CD14-positive monocyte (primary cell): ENCODE measurements at regions not wholly inside any gene's neighbourhood (a gene's known extent, or its start where the extent isn't known, plus 50 kb on each side); places are given as distances from the start of the nearest gene placed in this dataset.

Experiments used
- DNase-seq, 3 donors: peaks; one replicate each; pipeline ENCODE4 v3.0.0-alpha.2; 2011 to 2022
- H2AFZ ChIP-seq: 2 replicates; pipeline ENCODE4 v1.6.0; 2012; ENCODE audit warnings: mild to moderate bottlenecking, low read depth, low read length, inconsistent platforms; ENCODE audit not compliant: insufficient read depth, poor library complexity, severe bottlenecking
- H3K27ac ChIP-seq, 2 donors: 1 replicate in 1 of 2; 2 replicates in 1 of 2; pipeline ENCODE4 v1.5.1; 2012 to 2013; ENCODE audit warnings: low read length in 2 of 2, control low read depth in 1 of 2, inconsistent platforms in 1 of 2, low read depth in 1 of 2, mild to moderate bottlenecking in 1 of 2
- H3K27me3 ChIP-seq, 2 donors: one replicate each; pipeline versions ENCODE4 v1.6.0 to v1.6.1; 2011 to 2013; ENCODE audit warnings: low read length in 2 of 2; ENCODE audit not compliant: control insufficient read depth in 2 of 2, insufficient read depth in 2 of 2
- H3K36me3 ChIP-seq, 2 donors: replicated peaks in 1 of 2; 1 replicate in 1 of 2; 2 replicates in 1 of 2; pipeline versions ENCODE4 v1.5.1 to v1.6.1; 2012 to 2013; ENCODE audit warnings: low read length in 2 of 2, control low read depth in 1 of 2, inconsistent platforms in 1 of 2, mild to moderate bottlenecking in 1 of 2; ENCODE audit not compliant: insufficient read depth in 2 of 2, control insufficient read depth in 1 of 2
- H3K4me1 ChIP-seq, 2 donors: 1 replicate in 1 of 2; 2 replicates in 1 of 2; pipeline versions ENCODE4 v1.5.1 to v1.6.1; 2012 to 2013; ENCODE audit warnings: low read length in 2 of 2, control low read depth in 1 of 2, inconsistent platforms in 1 of 2, mild to moderate bottlenecking in 1 of 2, moderate library complexity in 1 of 2; ENCODE audit not compliant: insufficient read depth in 2 of 2, control insufficient read depth in 1 of 2
- H3K4me2 ChIP-seq: replicated peaks from 2 replicates; pipeline ENCODE3; 2012; ENCODE audit warnings: low read length, moderate library complexity, mild to moderate bottlenecking; ENCODE audit not compliant: poor library complexity, severe bottlenecking; ENCODE audit errors: extremely low read depth
- H3K4me3 ChIP-seq, 3 experiments: fragments of 200-600 bp in 1 of 3; sonication (generic) in 1 of 3; replicated peaks in 1 of 3; 1 replicate in 2 of 3; 2 replicates in 1 of 3; pipeline ENCODE4 v1.5.1; 2011 to 2013; ENCODE audit warnings: low read length in 3 of 3, mild to moderate bottlenecking in 3 of 3, control low read depth in 2 of 3, low read depth in 2 of 3, inconsistent platforms in 1 of 3, moderate library complexity in 1 of 3
- H3K79me2 ChIP-seq: 2 replicates; pipeline ENCODE4 v1.6.0; 2012; ENCODE audit warnings: mild to moderate bottlenecking, control low read depth, inconsistent platforms, low read length, moderate library complexity; ENCODE audit not compliant: insufficient read depth
- H3K9ac ChIP-seq: 2 replicates; pipeline ENCODE4 v1.6.0; 2017; ENCODE audit warnings: low read length, mild to moderate bottlenecking; ENCODE audit not compliant: insufficient read depth, poor library complexity, severe bottlenecking
- H3K9me3 ChIP-seq, 2 donors: replicated peaks in 1 of 2; 1 replicate in 1 of 2; 2 replicates in 1 of 2; pipeline versions ENCODE4 v1.5.1 to v1.6.1; 2012 to 2013; ENCODE audit warnings: low read length in 2 of 2, control low read depth in 1 of 2; ENCODE audit not compliant: control insufficient read depth in 1 of 2, insufficient read depth in 1 of 2
- H4K20me1 ChIP-seq: 2 replicates; pipeline ENCODE4 v1.6.0; 2012; ENCODE audit warnings: mild to moderate bottlenecking, low read length, control low read depth, moderate library complexity; ENCODE audit not compliant: insufficient read depth
- H3K27ac Mint-ChIP-seq, 7 donors: one replicate each; pipeline ENCODE4 v1.8.0; 2020; ENCODE audit warnings: mild to moderate bottlenecking in 7 of 7, mixed read lengths in 7 of 7, moderate library complexity in 6 of 7, inconsistent platforms in 2 of 7
- H3K27me3 Mint-ChIP-seq, 3 donors: one replicate each; pipeline ENCODE4 v1.8.0; 2021 to 2022; ENCODE audit warnings: low read depth in 3 of 3, mild to moderate bottlenecking in 3 of 3, mixed read lengths in 3 of 3, moderate library complexity in 3 of 3, inconsistent platforms in 1 of 3
- H3K36me3 Mint-ChIP-seq, 2 donors: one replicate each; pipeline ENCODE4 v1.8.0; 2020; ENCODE audit warnings: mixed read lengths in 2 of 2, inconsistent platforms in 1 of 2, mild to moderate bottlenecking in 1 of 2
- H3K4me1 Mint-ChIP-seq: one replicate; pipeline ENCODE4 v1.8.0; 2020; ENCODE audit warnings: mild to moderate bottlenecking, mixed read lengths
- H3K4me3 Mint-ChIP-seq, 2 donors: one replicate each; pipeline ENCODE4 v1.8.0; 2020; ENCODE audit warnings: mild to moderate bottlenecking in 2 of 2, mixed read lengths in 2 of 2, moderate library complexity in 1 of 2
- H3K9me3 Mint-ChIP-seq, 7 donors: one replicate each; pipeline ENCODE4 v1.8.0; 2020 to 2022; ENCODE audit warnings: mixed read lengths in 7 of 7, mild to moderate bottlenecking in 6 of 7, moderate library complexity in 6 of 7, inconsistent platforms in 2 of 7
- CTCF ChIP-seq: fragments of 200-600 bp; IDR thresholded peaks from one replicate; pipeline ENCODE4 v1.8.0; 2022; ENCODE audit warnings: antibody characterized with exemption, mild to moderate bottlenecking
- WGBS: methylation state at CpG from one replicate; pipeline ENCODE4 v1.1.5; 2013; ENCODE audit warnings: missing lambda C conversion rate; ENCODE audit not compliant: insufficient coverage; 5-methylcytosine and 5-hydroxymethylcytosine counted together
- intact Hi-C, 2 donors: fragments of 100-400 bp; cut with micrococcal nuclease; formaldehyde crosslinking; loops; one replicate each; pipeline versions ENCODE4 v1.15.0 to v1.15.1; 2023

GRCh38 chr11:95545116-95545875 lies 244.3 kb downstream of the FAM76B start:
- Mint-ChIP-seq H3K36me3 (no peaks in the 10 kb centered on the region), H3K4me3 (no peak overlapping the region), H3K27ac (no peak overlapping the region), H3K4me1 (no peaks in the 10 kb centered on the region), H3K27me3 (peaks cover 0 to 2% (median 0%) of the 10 kb centered on the region in 3 donors), H3K9me3 (peaks cover 0 to 4% (median 2%) of the 10 kb centered on the region in 7 donors)
- no peaks in the 10 kb centered on the region for H3K4me1 ChIP-seq
- H3K9ac ChIP-seq: no peak overlapping the region
- H4K20me1 ChIP-seq: no peaks in the 10 kb centered on the region
- TF ChIP-seq CTCF: no peak
- H3K27ac ChIP-seq: no peak overlapping the region
- H2AFZ ChIP-seq: no peak overlapping the region
- H3K27me3 ChIP-seq: no peaks in the 10 kb centered on the region
- H3K9me3 ChIP-seq: no peaks in the 10 kb centered on the region
- H3K4me3 ChIP-seq: no peak overlapping the region
- no peaks in the 10 kb centered on the region for H3K36me3 ChIP-seq
- no peak overlapping the region for H3K4me2 ChIP-seq
- DNase-seq: no peak
- intact Hi-C loops: no loop called here
- no peaks in the 10 kb centered on the region for H3K79me2 ChIP-seq
- WGBS: 87% methylated on average over 4 of the region's 9 CpGs

- no peaks in the 10 kb centered on the region for H3K36me3 ChIP-seq
- H4K20me1 ChIP-seq: no peaks in the 10 kb centered on the region
- no peaks in the 10 kb centered on the region for H3K79me2 ChIP-seq
- Mint-ChIP-seq H3K36me3 (no peaks in the 10 kb centered on the region), H3K4me1 (no peaks in the 10 kb centered on the region), H3K27ac (no peak overlapping the region), H3K4me3 (no peak overlapping the region), H3K27me3 (peaks cover 0 to 2% (median 0%) of the 10 kb centered on the region in 3 donors), H3K9me3 (peaks cover 0 to 4% (median 2%) of the 10 kb centered on the region in 7 donors)
- no peak overlapping the region for H3K9ac ChIP-seq
- H3K4me3 ChIP-seq: no peak overlapping the region
- H3K27ac ChIP-seq: no peak overlapping the region
- H3K4me2 ChIP-seq: no peak overlapping the region
- no peaks in the 10 kb centered on the region for H3K9me3 ChIP-seq
- intact Hi-C loops: no loop called here
- H3K4me1 ChIP-seq: no peaks in the 10 kb centered on the region
- DNase-seq: no peak
- no peaks in the 10 kb centered on the region for H3K27me3 ChIP-seq
- TF ChIP-seq CTCF: no peak
- 96% methylated on average over 3 of the region's 3 CpGs for WGBS
- no peak overlapping the region for H2AFZ ChIP-seq
Measured at GRCh38 chr11:95544095-95544856, 245.3 kb downstream of the FAM76B start.
